ENCODE measurements at regions not wholly inside any gene's neighbourhood (a gene's known extent, or its start where the extent isn't known, plus 50 kb on each side); places are given as distances from the start of the nearest gene placed in this dataset.

DNA sequence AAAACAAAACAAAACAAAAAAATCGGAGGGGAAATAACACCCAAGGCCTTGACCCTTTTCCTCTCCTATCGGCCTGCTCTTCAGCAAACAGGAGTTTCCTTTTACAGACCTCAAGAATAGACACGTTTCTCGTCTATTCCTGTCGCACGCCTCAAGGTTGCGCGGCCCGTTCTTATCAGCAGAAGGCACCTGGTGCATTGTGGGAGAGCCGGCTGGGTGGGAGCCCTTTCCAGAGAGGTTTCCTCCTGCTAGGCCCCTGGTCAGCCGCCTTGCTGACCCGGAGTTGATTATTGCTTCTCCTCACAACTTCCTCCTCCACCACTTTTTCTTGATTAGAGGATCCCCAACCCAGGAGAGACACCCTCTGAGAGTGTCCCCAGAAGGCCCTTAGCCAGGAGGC, 497.3 kb downstream of the MIAT start:
- Mint-ChIP-seq H3K36me3 (ENCODE audit: insufficient read depth in 1 of 3, low read depth in 3 of 3) (no peaks in the 10 kb centered on the region; a peak in 1 of 7 replicates), H3K4me3 (no peak overlapping the region), H3K27me3 (ENCODE audit: low read depth) (peaks cover 4% of the 10 kb centered on the region), H3K4me1 (peaks cover 0 to 22% of the 10 kb centered on the region in 2 experiments; a peak in 3 of 4 replicates), H3K9me3 (peaks cover 0 to 3% of the 10 kb centered on the region in 2 experiments; a peak in 2 of 5 replicates), H3K27ac (no peak overlapping the region)
- Histone ChIP-seq H3K27ac (ENCODE audit: insufficient read length, low read depth, low read length) (no peak overlapping the region), H3K4ac (ENCODE audit: low read depth, low read length) (no peak overlapping the region), H3K79me2 (ENCODE audit: insufficient read depth, low read length) (no peaks in the 10 kb centered on the region), H3K56ac (ENCODE audit: insufficient read length, low read depth, low read length) (no peak overlapping the region), H3K4me1 (ENCODE audit: insufficient read depth, low read length) (no peaks in the 10 kb centered on the region), H3T11ph (ENCODE audit: low read length) (no peak overlapping the region), H4K20me1 (ENCODE audit: control insufficient read depth, insufficient read depth, insufficient read length) (no peaks in the 10 kb centered on the region), H3K9me3 (ENCODE audit: control insufficient read depth, low read depth, low read length) (no peaks in the 10 kb centered on the region), H3K9ac (ENCODE audit: extremely low read depth, insufficient read length, low read length) (no peak overlapping the region), H2BK5ac (ENCODE audit: insufficient read length, low read length) (no peak overlapping the region), H4K91ac (ENCODE audit: insufficient read length, low read depth, low read length) (no peak overlapping the region), H3K23ac (ENCODE audit: insufficient read length, low read depth, low read length) (no peak overlapping the region), H2AFZ (ENCODE audit: low read length) (no peak overlapping the region), H3K23me2 (ENCODE audit: insufficient read length, low read depth, low read length, poor library complexity, severe bottlenecking) (no peaks in the 10 kb centered on the region), H3K14ac (ENCODE audit: insufficient read depth, low read length) (no peak overlapping the region), H2BK15ac (ENCODE audit: low read depth, low read length) (no peak overlapping the region), H3K79me1 (ENCODE audit: insufficient read depth, low read depth, low read length, poor library complexity, severe bottlenecking) (no peaks in the 10 kb centered on the region), H3K4me2 (ENCODE audit: insufficient read depth, insufficient read length, low read length) (no peak overlapping the region), H3K18ac (ENCODE audit: insufficient read length, low read depth, low read length) (no peak overlapping the region), H3K27me3 (ENCODE audit: insufficient read depth, low read length) (no peaks in the 10 kb centered on the region), H2BK12ac (ENCODE audit: insufficient read length, low read depth, low read length) (no peak overlapping the region), H2BK20ac (ENCODE audit: low read depth, low read length, poor library complexity, severe bottlenecking) (no peak overlapping the region), H2BK120ac (ENCODE audit: low read depth, low read length, poor library complexity, severe bottlenecking) (no peak overlapping the region), H2AK5ac (ENCODE audit: insufficient read length, low read length) (no peak overlapping the region), H4K5ac (ENCODE audit: insufficient read length, low read depth, low read length) (no peak overlapping the region), H4K8ac (replicated peaks; ENCODE audit: insufficient read length, low read depth, low read length) (no peak overlapping the region)
- DNase-seq, result no peak
- TF ChIP-seq CTCF (conservative IDR thresholded peaks at IDR 0.05), result no peak
- WGBS (ENCODE audit: extremely low coverage, insufficient read length, low lambda C conversion rate), result no CpG with 5 or more reads among the region's 12 CpGs
